Gastroesophageal sphincter (tissue), 3 donors: ENCODE measurements at regions not wholly inside any gene's neighbourhood (a gene's known extent, or its start where the extent isn't known, plus 50 kb on each side); places are given as distances from the start of the nearest gene placed in this dataset.

Source experiments
- CTCF ChIP-seq, 4 experiments: fragments of 200-600 bp in 2 of 4; fragments of 450-650 bp in 2 of 4; sonication (generic) in 1 of 4; IDR thresholded peaks; one replicate each; pipeline ENCODE4 v1.5.1; 2017 to 2019; ENCODE audit warnings: antibody characterized with exemption in 4 of 4, mild to moderate bottlenecking in 2 of 4, moderate library complexity in 2 of 4
- POLR2A ChIP-seq, 2 donors: fragments of 450-650 bp; IDR thresholded peaks; one replicate each; pipeline ENCODE4 v1.6.1; 2017; ENCODE audit warnings: antibody characterized with exemption in 2 of 2, mild to moderate bottlenecking in 2 of 2, moderate library complexity in 1 of 2

- TF ChIP-seq CTCF (IDR thresholded peaks at IDR 0.05) (no peak), POLR2A (IDR thresholded peaks at IDR 0.05) (no peak)
These were observed 441.8 kb downstream of the NYAP2 start for GRCh38 chr2:225841314-225841713.
